IMR-90 (cell line): ENCODE measurements at regions not wholly inside any gene's neighbourhood (a gene's known extent, or its start where the extent isn't known, plus 50 kb on each side); places are given as distances from the start of the nearest gene placed in this dataset.

ENCODE experiments used
- ATAC-seq: fragments of 200-7000 bp; cut with Tn5 transposase; 2 replicates; pipeline ENCODE4 v1.9.1; 2020; ENCODE audit warnings: low read depth, mild to moderate bottlenecking, moderate library complexity
- BruUV-seq: library from RNA; stranded (reverse); fragments of 400-500 nt; replicated peaks from 2 replicates; lab custom pipeline; 2021; lab: Mats Ljungman, UMichigan
- CTCF ChIA-PET: fragments of 300-600 bp; formaldehyde crosslinking; extraction: SDS; loops from one replicate; lab custom pipeline; 2021; ENCODE audit warnings: antibody characterized with exemption; lab: Yijun Ruan, JAX
- POLR2A ChIA-PET: fragments of 300-600 bp; sonication (Branson Sonifier 250); formaldehyde crosslinking; loops from one replicate; lab custom pipeline; 2022; ENCODE audit warnings: antibody characterized with exemption; ENCODE audit not compliant: unreplicated experiment; lab: Charles Lee
- DNase-seq: peaks from one replicate; pipeline ENCODE4 v3.0.0; 2013
- H2AFZ ChIP-seq: replicated peaks from 2 replicates; pipeline ENCODE3; 2013; ENCODE audit warnings: low read length, mild to moderate bottlenecking; ENCODE audit not compliant: poor library complexity
- H2AK5ac ChIP-seq: 2 replicates; pipeline ENCODE4 v1.6.1; 2013; ENCODE audit warnings: low read depth, low read length, inconsistent platforms
- H2AK9ac ChIP-seq: replicated peaks from 2 replicates; pipeline ENCODE3; 2013; ENCODE audit warnings: mild to moderate bottlenecking, low read depth, low read length, moderate library complexity; ENCODE audit not compliant: poor library complexity
- H2BK120ac ChIP-seq: 2 replicates; pipeline ENCODE4 v1.6.1; 2013; ENCODE audit warnings: low read depth, low read length, inconsistent platforms
- H2BK15ac ChIP-seq: 3 replicates; pipeline ENCODE4 v1.6.1; 2013; ENCODE audit warnings: low read depth, low read length, inconsistent platforms
- H2BK20ac ChIP-seq: 2 replicates; pipeline ENCODE4 v1.6.1; 2013; ENCODE audit warnings: low read depth, mild to moderate bottlenecking, inconsistent platforms, low read length, moderate library complexity
- H2BK5ac ChIP-seq: 2 replicates; pipeline ENCODE4 v1.6.1; 2013; ENCODE audit warnings: mild to moderate bottlenecking, low read depth, low read length, inconsistent platforms; ENCODE audit not compliant: poor library complexity, severe bottlenecking
- H3K14ac ChIP-seq: replicated peaks from 2 replicates; pipeline ENCODE4 v1.6.1; 2013; ENCODE audit warnings: low read depth, low read length, inconsistent platforms
- H3K18ac ChIP-seq: 2 replicates; pipeline ENCODE4 v1.6.1; 2013; ENCODE audit warnings: low read depth, low read length, control low read depth
- H3K23ac ChIP-seq: 2 replicates; pipeline ENCODE4 v1.6.1; 2013; ENCODE audit warnings: low read depth, low read length, inconsistent platforms
- H3K27ac ChIP-seq: 2 replicates; pipeline ENCODE4 v1.5.1; 2013; ENCODE audit warnings: mild to moderate bottlenecking, control low read depth, low read length; ENCODE audit not compliant: insufficient read depth
- H3K27me3 ChIP-seq: 2 replicates; pipeline ENCODE4 v1.6.1; 2013; ENCODE audit warnings: low read length; ENCODE audit not compliant: control insufficient read depth, insufficient read depth
- H3K36me3 ChIP-seq: 2 replicates; pipeline ENCODE4 v1.6.1; 2013; ENCODE audit warnings: low read length, mixed read lengths; ENCODE audit not compliant: control insufficient read depth, insufficient read depth
- H3K4ac ChIP-seq: 2 replicates; pipeline ENCODE4 v1.6.1; 2013; ENCODE audit warnings: low read depth, low read length, inconsistent platforms
- H3K4me1 ChIP-seq: 2 replicates; pipeline ENCODE4 v1.6.1; 2013; ENCODE audit warnings: low read length, mixed read lengths; ENCODE audit not compliant: control insufficient read depth, insufficient read depth
- H3K4me2 ChIP-seq: 2 replicates; pipeline ENCODE4 v1.6.1; 2013; ENCODE audit warnings: low read depth, mild to moderate bottlenecking, control low read depth, low read length, moderate library complexity
- H3K4me3 ChIP-seq: 2 replicates; pipeline ENCODE4 v1.5.1; 2013; ENCODE audit warnings: low read depth, mild to moderate bottlenecking, control low read depth, low read length, moderate library complexity; ENCODE audit not compliant: insufficient read depth
- H3K56ac ChIP-seq: 2 replicates; pipeline ENCODE4 v1.6.1; 2013; ENCODE audit warnings: low read length, inconsistent platforms; ENCODE audit not compliant: insufficient read depth; ENCODE audit errors: extremely low read depth
- H3K79me1 ChIP-seq, 2 experiments: 2 replicates each; pipeline ENCODE4 v1.6.1; 2013; ENCODE audit warnings: low read length in 2 of 2, inconsistent platforms in 1 of 2, low read depth in 1 of 2
- H3K9ac ChIP-seq: 2 replicates; pipeline ENCODE4 v1.6.1; 2013; ENCODE audit warnings: low read depth, low read length, control low read depth
- H3K9me1 ChIP-seq: 2 replicates; pipeline ENCODE4 v1.6.1; 2013; ENCODE audit warnings: low read length, inconsistent platforms; ENCODE audit not compliant: insufficient read depth
- H3K9me3 ChIP-seq: 2 replicates; pipeline ENCODE4 v1.6.1; 2013; ENCODE audit warnings: low read length; ENCODE audit not compliant: control insufficient read depth, insufficient read depth
- H4K20me1 ChIP-seq: 2 replicates; pipeline ENCODE4 v1.6.1; 2013; ENCODE audit warnings: low read length, inconsistent platforms; ENCODE audit not compliant: insufficient read depth
- H4K5ac ChIP-seq: 2 replicates; pipeline ENCODE4 v1.6.1; 2013; ENCODE audit warnings: mild to moderate bottlenecking, low read depth, low read length, control low read depth
- H4K8ac ChIP-seq, 2 experiments: 2 replicates each; pipeline ENCODE4 v1.6.1; 2013; ENCODE audit warnings: low read depth in 2 of 2, low read length in 2 of 2, control low read depth in 1 of 2, inconsistent platforms in 1 of 2
- H4K91ac ChIP-seq: 2 replicates; pipeline ENCODE4 v1.6.1; 2013; ENCODE audit warnings: low read depth, low read length, inconsistent platforms; ENCODE audit not compliant: insufficient read depth
- CEBPB ChIP-seq: IDR thresholded peaks from 2 replicates; pipeline ENCODE4 v1.6.1; 2012; ENCODE audit warnings: low read depth, low read length, improper control_type of control experiment
- CHD1 ChIP-seq: IDR thresholded peaks from 2 replicates; pipeline ENCODE4 v1.6.1; 2012; ENCODE audit warnings: low read depth, low read length, improper control_type of control experiment
- ELK1 ChIP-seq: fragments of 150-350 bp; IDR thresholded peaks from 2 replicates; pipeline ENCODE4 v1.6.1; 2016; ENCODE audit warnings: low read depth, mild to moderate bottlenecking, low read length, moderate library complexity, borderline replicate concordance
- FOS ChIP-seq: fragments of 150-350 bp; IDR thresholded peaks from 2 replicates; pipeline ENCODE4 v1.6.1; 2016; ENCODE audit warnings: low read depth, low read length
- MAFK ChIP-seq: IDR thresholded peaks from 2 replicates; pipeline ENCODE4 v1.6.1; 2012; ENCODE audit warnings: low read depth, low read length, improper control_type of control experiment
- MAZ ChIP-seq: IDR thresholded peaks from 2 replicates; pipeline ENCODE4 v1.6.1; 2012; ENCODE audit warnings: low read depth, mild to moderate bottlenecking, low read length, improper control_type of control experiment, moderate library complexity, borderline replicate concordance
- MXI1 ChIP-seq: IDR thresholded peaks from 2 replicates; pipeline ENCODE4 v1.6.1; 2012; ENCODE audit warnings: low read depth, mild to moderate bottlenecking, low read length, moderate library complexity, borderline replicate concordance
- NFE2L2 ChIP-seq: fragments of 150-350 bp; IDR thresholded peaks from 2 replicates; pipeline ENCODE4 v1.6.1; 2016; ENCODE audit warnings: low read depth, mild to moderate bottlenecking, low read length
- POLR2A ChIP-seq: IDR thresholded peaks from 2 replicates; pipeline ENCODE4 v1.6.1; 2012; ENCODE audit warnings: mild to moderate bottlenecking, low read depth, low read length
- RAD21 ChIP-seq: IDR thresholded peaks from 2 replicates; pipeline ENCODE4 v1.6.1; 2012; ENCODE audit warnings: low read length, improper control_type of control experiment
- RCOR1 ChIP-seq: IDR thresholded peaks from 2 replicates; pipeline ENCODE4 v1.6.1; 2012; ENCODE audit warnings: mild to moderate bottlenecking, low read length, improper control_type of control experiment; ENCODE audit not compliant: insufficient replicate concordance
- RFX5 ChIP-seq: IDR thresholded peaks from 2 replicates; pipeline ENCODE4 v1.8.0; 2012; ENCODE audit warnings: low read depth, mild to moderate bottlenecking, low read length, moderate library complexity
- SMC3 ChIP-seq: fragments of 150-350 bp; IDR thresholded peaks from 2 replicates; pipeline ENCODE4 v1.6.1; 2016; ENCODE audit warnings: low read depth, mild to moderate bottlenecking, antibody characterized with exemption, low read length, moderate library complexity
- USF2 ChIP-seq: fragments of 150-350 bp; IDR thresholded peaks from 2 replicates; pipeline ENCODE4 v1.6.1; 2017; ENCODE audit warnings: mild to moderate bottlenecking, antibody characterized with exemption, low read length, low read depth
- WGBS, 2 experiments: methylation state at CpG; one replicate each; pipeline versions ENCODE4 v1.1.5 to v1.1.7; 2013; ENCODE audit warnings: missing lambda C conversion rate in 2 of 2; ENCODE audit not compliant: insufficient read length in 1 of 2; ENCODE audit errors: extremely low coverage in 2 of 2; 5-methylcytosine and 5-hydroxymethylcytosine counted together
- dilution Hi-C: fragments of 300-500 bp; cut with HindIII; formaldehyde crosslinking; loops from one replicate; pipeline ENCODE4 v1.14.3; 2018; ENCODE audit warnings: low sequenced_read_pairs; ENCODE audit not compliant: unreplicated experiment
- in situ Hi-C: fragments of 300-500 bp; cut with MboI; formaldehyde crosslinking; loops from 3 replicates; pipeline ENCODE4 v1.14.3; 2019; ENCODE audit warnings: low sequenced_read_pairs, inconsistent platforms, mixed read lengths
- intact Hi-C: fragments of 100-400 bp; cut with micrococcal nuclease; formaldehyde crosslinking; loops from 2 replicates; pipeline ENCODE4 v1.10.0; 2022
- TF ChIP-seq, protein P1 (sequence below): conservative IDR thresholded peaks from 2 replicates; pipeline ENCODE4 v1.5.1; 2012; ENCODE audit warnings: mild to moderate bottlenecking, low read depth, low read length, improper control_type of control experiment

DNA sequence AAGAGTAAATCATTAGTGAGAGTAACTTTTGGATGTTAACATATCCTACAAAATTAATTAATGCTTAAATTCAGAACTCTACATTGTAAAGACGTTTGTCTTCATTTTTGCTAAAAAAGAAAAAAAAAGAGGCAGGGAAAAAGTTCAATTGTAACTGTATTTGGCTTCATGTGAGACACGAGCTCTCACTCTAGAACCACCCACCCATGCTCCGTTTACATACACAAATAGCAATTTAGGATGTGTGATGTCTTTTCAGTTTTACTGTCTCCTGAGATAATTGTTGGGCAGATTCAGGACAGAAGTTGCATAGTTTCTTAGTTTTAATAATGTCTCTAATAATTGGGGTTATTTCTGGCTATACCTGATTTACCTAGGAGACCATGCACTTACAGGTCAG, 248.6 kb downstream of the AASDHPPT start:
- Histone ChIP-seq H2AK5ac (no peak overlapping the region), H3K18ac (no peak overlapping the region), H2BK15ac (no peak overlapping the region), H3K9me1 (no peaks in the 10 kb centered on the region), H3K9ac (no peak overlapping the region), H3K4me3 (no peak overlapping the region), H4K8ac (no peak overlapping the region), H2BK20ac (no peak overlapping the region), H3K27me3 (no peaks in the 10 kb centered on the region; the same call in 1 of the 2 replicates), H2BK5ac (no peak overlapping the region), H3K79me1 (no peaks in the 10 kb centered on the region), H3K4me2 (no peak overlapping the region), H3K4ac (no peak overlapping the region), H3K27ac (no peak overlapping the region), H4K91ac (no peak overlapping the region), H3K9me3 (no peaks in the 10 kb centered on the region), H3K56ac (no peak overlapping the region), H2AK9ac (no peak overlapping the region), H3K14ac (no peak overlapping the region), H2BK120ac (no peak overlapping the region), H4K20me1 (no peaks in the 10 kb centered on the region), H3K36me3 (no peaks in the 10 kb centered on the region), H3K23ac (no peak overlapping the region), H2AFZ (no peak overlapping the region), H3K4me1 (no peaks in the 10 kb centered on the region), H4K5ac (no peak overlapping the region)
- no peak for DNase-seq
- POLR2A ChIA-PET, result no interaction called here
- WGBS, 2 experiments, result no CpG with 5 or more reads among the region's 3 CpGs
- TF ChIP-seq SMC3 (no peak), CEBPB (no peak), ELK1 (no peak), RFX5 (no peak), RAD21 (no peak), MAFK (no peak), FOS (no peak), USF2 (no peak), MXI1 (no peak), MAZ (no peak), POLR2A (no peak), CHD1 (no peak), NFE2L2 (no peak), RCOR1 (no peak)
- TF ChIP-seq, protein P1, sequence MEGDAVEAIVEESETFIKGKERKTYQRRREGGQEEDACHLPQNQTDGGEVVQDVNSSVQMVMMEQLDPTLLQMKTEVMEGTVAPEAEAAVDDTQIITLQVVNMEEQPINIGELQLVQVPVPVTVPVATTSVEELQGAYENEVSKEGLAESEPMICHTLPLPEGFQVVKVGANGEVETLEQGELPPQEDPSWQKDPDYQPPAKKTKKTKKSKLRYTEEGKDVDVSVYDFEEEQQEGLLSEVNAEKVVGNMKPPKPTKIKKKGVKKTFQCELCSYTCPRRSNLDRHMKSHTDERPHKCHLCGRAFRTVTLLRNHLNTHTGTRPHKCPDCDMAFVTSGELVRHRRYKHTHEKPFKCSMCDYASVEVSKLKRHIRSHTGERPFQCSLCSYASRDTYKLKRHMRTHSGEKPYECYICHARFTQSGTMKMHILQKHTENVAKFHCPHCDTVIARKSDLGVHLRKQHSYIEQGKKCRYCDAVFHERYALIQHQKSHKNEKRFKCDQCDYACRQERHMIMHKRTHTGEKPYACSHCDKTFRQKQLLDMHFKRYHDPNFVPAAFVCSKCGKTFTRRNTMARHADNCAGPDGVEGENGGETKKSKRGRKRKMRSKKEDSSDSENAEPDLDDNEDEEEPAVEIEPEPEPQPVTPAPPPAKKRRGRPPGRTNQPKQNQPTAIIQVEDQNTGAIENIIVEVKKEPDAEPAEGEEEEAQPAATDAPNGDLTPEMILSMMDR, result no peak
- no TSS peak for BruUV-seq
- dilution Hi-C loops, result no loop called here
- intact Hi-C loops, result loop anchor here (5.0 kb wide), 1 partner anchor 261 kb away; no protein-coding TSS in a partner anchor
- in situ Hi-C loops, result no loop called here
- no peak for ATAC-seq
- CTCF ChIA-PET, result no interaction called here
